ENCODE measurements at regions not wholly inside any gene's neighbourhood (a gene's known extent, or its start where the extent isn't known, plus 50 kb on each side); places are given as distances from the start of the nearest gene placed in this dataset.

- no peak overlapping the region for H3K4me3 ChIP-seq (ENCODE audit: low read depth in 1 of 5, low read length in 5 of 5)
- H3K36me3 ChIP-seq (ENCODE audit: control insufficient read depth in 5 of 5, insufficient read depth in 5 of 5, low read length in 5 of 5) = no peaks in the 10 kb centered on the region
- H3K27me3 ChIP-seq (ENCODE audit: control insufficient read depth in 5 of 5, insufficient read depth in 4 of 5, low read length in 5 of 5) = peaks cover 6 to 11% (median 8%) of the 10 kb centered on the region in 5 donors
- H3K9me3 ChIP-seq (ENCODE audit: control insufficient read depth in 5 of 5, low read length in 5 of 5) = no peaks in the 10 kb centered on the region
- no peaks in the 10 kb centered on the region for H3K4me1 ChIP-seq (ENCODE audit: control insufficient read depth in 5 of 5, insufficient read depth in 5 of 5, low read length in 5 of 5)
- no peak overlapping the region for H3K27ac ChIP-seq (ENCODE audit: low read depth, low read length)
- H3K9ac ChIP-seq (ENCODE audit: low read length in 5 of 5) = no peak overlapping the region
These were observed 63.1 kb upstream of the LEP start for GRCh38 chr7:128177768-128178550.

GRCh38 chr7:128178611-128179010 lies 62.5 kb upstream of the LEP start:
- Histone ChIP-seq H3K9me3 (ENCODE audit: control insufficient read depth in 5 of 5, low read length in 5 of 5) (no peaks in the 10 kb centered on the region), H3K9ac (ENCODE audit: low read length in 5 of 5) (no peak overlapping the region), H3K27me3 (ENCODE audit: control insufficient read depth in 5 of 5, insufficient read depth in 4 of 5, low read length in 5 of 5) (peaks cover 6 to 11% (median 8%) of the 10 kb centered on the region in 5 donors), H3K36me3 (ENCODE audit: control insufficient read depth in 5 of 5, insufficient read depth in 5 of 5, low read length in 5 of 5) (no peaks in the 10 kb centered on the region), H3K27ac (ENCODE audit: low read depth, low read length) (no peak overlapping the region), H3K4me1 (ENCODE audit: control insufficient read depth in 5 of 5, insufficient read depth in 5 of 5, low read length in 5 of 5) (no peaks in the 10 kb centered on the region), H3K4me3 (ENCODE audit: low read depth in 1 of 5, low read length in 5 of 5) (no peak overlapping the region)

- Histone ChIP-seq H3K9ac (ENCODE audit: low read length in 5 of 5) (no peak overlapping the region), H3K9me3 (ENCODE audit: control insufficient read depth in 5 of 5, low read length in 5 of 5) (no peaks in the 10 kb centered on the region), H3K27me3 (ENCODE audit: control insufficient read depth in 5 of 5, insufficient read depth in 4 of 5, low read length in 5 of 5) (peaks cover 3 to 23% (median 13%) of the 10 kb centered on the region in 5 donors), H3K4me3 (ENCODE audit: low read depth in 1 of 5, low read length in 5 of 5) (no peak overlapping the region), H3K27ac (ENCODE audit: low read depth, low read length) (no peak overlapping the region), H3K4me1 (ENCODE audit: control insufficient read depth in 5 of 5, insufficient read depth in 5 of 5, low read length in 5 of 5) (no peaks in the 10 kb centered on the region), H3K36me3 (ENCODE audit: control insufficient read depth in 5 of 5, insufficient read depth in 5 of 5, low read length in 5 of 5) (no peaks in the 10 kb centered on the region)
These were observed 52.5 kb upstream of the LEP start for GRCh38 chr7:128188396-128189230.

- H3K4me3 ChIP-seq (ENCODE audit: low read depth in 1 of 5, low read length in 5 of 5) = no peak overlapping the region
- H3K9ac ChIP-seq (ENCODE audit: low read length in 5 of 5) = no peak overlapping the region
- peaks cover 3 to 24% (median 13%) of the 10 kb centered on the region in 5 donors for H3K27me3 ChIP-seq (ENCODE audit: control insufficient read depth in 5 of 5, insufficient read depth in 4 of 5, low read length in 5 of 5)
- no peaks in the 10 kb centered on the region for H3K36me3 ChIP-seq (ENCODE audit: control insufficient read depth in 5 of 5, insufficient read depth in 5 of 5, low read length in 5 of 5)
- peaks cover under 1 to 6% (median 4%) of the 10 kb centered on the region in 5 donors for H3K9me3 ChIP-seq (ENCODE audit: control insufficient read depth in 5 of 5, low read length in 5 of 5)
- no peaks in the 10 kb centered on the region for H3K4me1 ChIP-seq (ENCODE audit: control insufficient read depth in 5 of 5, insufficient read depth in 5 of 5, low read length in 5 of 5)
- no peak overlapping the region for H3K27ac ChIP-seq (ENCODE audit: low read depth, low read length)
These were observed 51.7 kb upstream of the LEP start for GRCh38 chr7:128189231-128189930.

- Histone ChIP-seq H3K9me3 (ENCODE audit: control insufficient read depth in 5 of 5, low read length in 5 of 5) (peaks cover 2 to 13% (median 11%) of the 10 kb centered on the region in 5 donors), H3K27ac (ENCODE audit: low read depth, low read length) (no peak overlapping the region), H3K27me3 (ENCODE audit: control insufficient read depth in 5 of 5, insufficient read depth in 4 of 5, low read length in 5 of 5) (peaks cover 3 to 24% (median 13%) of the 10 kb centered on the region in 5 donors), H3K4me3 (ENCODE audit: low read depth in 1 of 5, low read length in 5 of 5) (no peak overlapping the region), H3K36me3 (ENCODE audit: control insufficient read depth in 5 of 5, insufficient read depth in 5 of 5, low read length in 5 of 5) (no peaks in the 10 kb centered on the region), H3K4me1 (ENCODE audit: control insufficient read depth in 5 of 5, insufficient read depth in 5 of 5, low read length in 5 of 5) (no peaks in the 10 kb centered on the region), H3K9ac (ENCODE audit: low read length in 5 of 5) (no peak overlapping the region)
These were observed 50.9 kb upstream of the LEP start for GRCh38 chr7:128190051-128190647.

GRCh38 chr7:128191136-128191844 lies 49.8 kb upstream of the LEP start:
- Histone ChIP-seq H3K4me1 (ENCODE audit: control insufficient read depth in 5 of 5, insufficient read depth in 5 of 5, low read length in 5 of 5) (no peaks in the 10 kb centered on the region), H3K4me3 (ENCODE audit: low read depth in 1 of 5, low read length in 5 of 5) (no peak overlapping the region), H3K9me3 (ENCODE audit: control insufficient read depth in 5 of 5, low read length in 5 of 5) (peaks cover 2 to 20% (median 17%) of the 10 kb centered on the region in 5 donors), H3K27ac (ENCODE audit: low read depth, low read length) (no peak overlapping the region), H3K9ac (ENCODE audit: low read length in 5 of 5) (no peak overlapping the region), H3K36me3 (ENCODE audit: control insufficient read depth in 5 of 5, insufficient read depth in 5 of 5, low read length in 5 of 5) (no peaks in the 10 kb centered on the region), H3K27me3 (ENCODE audit: control insufficient read depth in 5 of 5, insufficient read depth in 4 of 5, low read length in 5 of 5) (peaks cover 3 to 24% (median 13%) of the 10 kb centered on the region in 5 donors)

Data from subcutaneous abdominal adipose tissue (tissue), 5 donors.